HCT116 (cell line): ENCODE measurements at regions not wholly inside any gene's neighbourhood (a gene's known extent, or its start where the extent isn't known, plus 50 kb on each side); places are given as distances from the start of the nearest gene placed in this dataset.

Source experiments
- ATAC-seq: fragments of 200-7000 bp; cut with Tn5 transposase; 2 replicates; pipeline ENCODE4 v1.9.1; 2020; ENCODE audit warnings: mild to moderate bottlenecking, moderate library complexity
- BruUV-seq: library from RNA; stranded (reverse); fragments of 400-500 nt; replicated peaks from 2 replicates; lab custom pipeline; 2021; lab: Mats Ljungman, UMichigan
- CTCF ChIA-PET: fragments of 300-600 bp; sonication (Branson Sonifier 250); formaldehyde crosslinking; loops from one replicate; lab custom pipeline; 2021; ENCODE audit warnings: antibody characterized with exemption; lab: Charles Lee
- POLR2A ChIA-PET: fragments of 300-600, 350-600 bp; sonication (Branson Sonifier 250); formaldehyde crosslinking; loops from one replicate; lab custom pipeline; 2021; ENCODE audit warnings: antibody characterized with exemption; lab: Charles Lee
- RAD21 ChIA-PET, 2 experiments: fragments of 300-600 bp; sonication (Branson Sonifier 250); formaldehyde crosslinking; loops; one replicate each; lab custom pipeline; 2023; ENCODE audit warnings: low total read pairs in 2 of 2; ENCODE audit not compliant: uncharacterized antibody in 2 of 2, unreplicated experiment in 2 of 2, low non-redundant PET in 1 of 2; lab: Charles Lee
- DNase-seq: peaks from one replicate; pipeline ENCODE4 v3.0.0-alpha.2; 2010; ENCODE audit warnings: low read depth, low spot score
- H2AFZ ChIP-seq: fragments of 200-600 bp; shearing (Covaris generic), sonication (generic); 2 replicates; pipeline ENCODE4 v1.6.1; 2017; ENCODE audit warnings: low read depth, mixed run types, mixed read lengths, antibody characterized with exemption, low read length; ENCODE audit not compliant: poor library complexity, severe bottlenecking
- H3K27ac ChIP-seq: 2 replicates; pipeline ENCODE4 v1.5.1; 2012; ENCODE audit warnings: low read depth, low read length
- H3K27me3 ChIP-seq: fragments of 200-600 bp; sonication (generic); 2 replicates; pipeline ENCODE4 v1.6.1; 2016; ENCODE audit warnings: mixed run types, low read length, mixed read lengths; ENCODE audit not compliant: insufficient read depth
- H3K36me3 ChIP-seq, 2 experiments: fragments of 200-500 bp in 1 of 2; fragments of 200-600 bp in 1 of 2; sonication (Bioruptor generic) in 1 of 2; sonication (generic) in 1 of 2; 2 replicates each; pipeline versions ENCODE4 v1.5.1 to v1.6.1; 2014 to 2016; ENCODE audit warnings: low read length in 2 of 2, inconsistent platforms in 1 of 2, mixed read lengths in 1 of 2, mixed run types in 1 of 2; ENCODE audit not compliant: insufficient read depth in 2 of 2, control insufficient read depth in 1 of 2
- H3K4me1 ChIP-seq, 2 experiments: fragments of 200-600 bp in 1 of 2; sonication (generic) in 1 of 2; 2 replicates each; pipeline versions ENCODE4 v1.5.1 to v1.6.1; 2012 to 2017; ENCODE audit warnings: low read length in 2 of 2, inconsistent platforms in 1 of 2, mild to moderate bottlenecking in 1 of 2, mixed read lengths in 1 of 2, mixed run types in 1 of 2, moderate library complexity in 1 of 2; ENCODE audit not compliant: insufficient read depth in 2 of 2, control insufficient read depth in 1 of 2
- H3K4me2 ChIP-seq: fragments of 200-600 bp; sonication (generic); 2 replicates; pipeline ENCODE4 v1.6.1; 2017; ENCODE audit warnings: mixed run types, low read length, mixed read lengths
- H3K4me3 ChIP-seq, 2 experiments: fragments of 200-600 bp in 1 of 2; sonication (generic) in 1 of 2; replicated peaks in 1 of 2; 2 replicates each; pipeline ENCODE4 v1.5.1; 2011 to 2016; ENCODE audit warnings: low read length in 2 of 2, control low read depth in 1 of 2, low read depth in 1 of 2, mild to moderate bottlenecking in 1 of 2, mixed read lengths in 1 of 2, mixed run types in 1 of 2
- H3K79me2 ChIP-seq: fragments of 200-600 bp; sonication (generic); 2 replicates; pipeline ENCODE4 v1.6.1; 2017; ENCODE audit warnings: mild to moderate bottlenecking, mixed run types, low read length, moderate library complexity, mixed read lengths; ENCODE audit not compliant: insufficient read depth
- H3K9ac ChIP-seq: fragments of 200-600 bp; sonication (generic); 2 replicates; pipeline ENCODE4 v1.6.1; 2016; ENCODE audit warnings: low read length, mixed read lengths
- H3K9me2 ChIP-seq: fragments of 200-600 bp; sonication (generic), shearing (Covaris generic); 2 replicates; pipeline ENCODE4 v1.6.1; 2017; ENCODE audit warnings: mixed run types, mild to moderate bottlenecking, moderate library complexity; ENCODE audit not compliant: insufficient read depth
- H3K9me3 ChIP-seq, 2 experiments: fragments of 200-500 bp in 1 of 2; fragments of 200-600 bp in 1 of 2; sonication (Bioruptor generic) in 1 of 2; sonication (generic) in 1 of 2; 2 replicates each; pipeline ENCODE4 v1.6.1; 2014 to 2017; ENCODE audit warnings: low read length in 2 of 2, mixed read lengths in 2 of 2, inconsistent platforms in 1 of 2, low read depth in 1 of 2, mild to moderate bottlenecking in 1 of 2, mixed run types in 1 of 2, moderate library complexity in 1 of 2; ENCODE audit not compliant: control insufficient read depth in 1 of 2, insufficient read depth in 1 of 2
- H4K20me1 ChIP-seq: fragments of 200-600 bp; sonication (generic), shearing (Covaris generic); 2 replicates; pipeline ENCODE4 v1.6.1; 2017; ENCODE audit warnings: mixed run types, mild to moderate bottlenecking, moderate library complexity; ENCODE audit not compliant: insufficient read depth
- CBX3 ChIP-seq: IDR thresholded peaks from 2 replicates; pipeline ENCODE4 v1.6.1; 2012; ENCODE audit warnings: low read depth
- CEBPB ChIP-seq: IDR thresholded peaks from 2 replicates; pipeline ENCODE4 v1.6.1; 2012; ENCODE audit warnings: low read depth
- CTCF ChIP-seq, 3 experiments: fragments of 200-600 bp in 1 of 3; sonication (generic) in 1 of 3; IDR thresholded peaks in 2 of 3; conservative IDR thresholded peaks in 1 of 3; 2 replicates each; pipeline ENCODE4 v1.5.1; 2012 to 2017; ENCODE audit warnings: low read depth in 2 of 3, low read length in 2 of 3, antibody characterized with exemption in 1 of 3, borderline replicate concordance in 1 of 3, control low read depth in 1 of 3, mild to moderate bottlenecking in 1 of 3, mixed read lengths in 1 of 3, mixed run types in 1 of 3, moderate library complexity in 1 of 3; ENCODE audit not compliant: insufficient read depth in 1 of 3
- EZH2 ChIP-seq: fragments of 200-600 bp; sonication (generic); IDR thresholded peaks from 2 replicates; pipeline ENCODE4 v1.6.1; 2017; ENCODE audit warnings: antibody characterized with exemption, mixed run types
- FOSL1 ChIP-seq: IDR thresholded peaks from 2 replicates; pipeline ENCODE4 v1.6.1; 2012; ENCODE audit warnings: low read depth
- JUND ChIP-seq: IDR thresholded peaks from 2 replicates; pipeline ENCODE4 v1.6.1; 2012
- POLR2A ChIP-seq: IDR thresholded peaks from 2 replicates; pipeline ENCODE4 v1.7.0; 2011; ENCODE audit warnings: borderline replicate concordance; ENCODE audit not compliant: insufficient read depth, insufficient read length; ENCODE audit errors: extremely low read depth
- RAD21 ChIP-seq: IDR thresholded peaks from 2 replicates; pipeline ENCODE4 v1.6.1; 2012; ENCODE audit warnings: low read depth, mild to moderate bottlenecking
- SIN3A ChIP-seq: IDR thresholded peaks from 2 replicates; pipeline ENCODE4 v1.6.1; 2012; ENCODE audit warnings: low read depth
- SP1 ChIP-seq: IDR thresholded peaks from 2 replicates; pipeline ENCODE4 v1.6.1; 2012; ENCODE audit warnings: low read depth
- SRF ChIP-seq: IDR thresholded peaks from 2 replicates; pipeline ENCODE4 v1.6.1; 2012; ENCODE audit warnings: low read depth
- ZFX ChIP-seq: fragments of 450-650 bp; IDR thresholded peaks from 2 replicates; pipeline ENCODE4 v1.6.1; 2017
- intact Hi-C: fragments of 100-400 bp; cut with micrococcal nuclease; formaldehyde crosslinking; loops from 2 replicates; pipeline ENCODE4 v1.10.0; 2022
- TF ChIP-seq, protein P1 (sequence below): IDR thresholded peaks from 2 replicates; pipeline ENCODE4 v1.6.1; 2012
- TF ChIP-seq, protein P2 (sequence below): IDR thresholded peaks from 2 replicates; pipeline ENCODE4 v1.6.1; 2011; ENCODE audit warnings: mild to moderate bottlenecking, low read length, moderate library complexity; ENCODE audit not compliant: insufficient replicate concordance; ENCODE audit errors: extremely low read depth

GRCh38 chr2:220891405-220891804 lies 680.7 kb downstream of the EPHA4 start:
- H3K27ac ChIP-seq = no peak overlapping the region
- TF ChIP-seq, protein P1, sequence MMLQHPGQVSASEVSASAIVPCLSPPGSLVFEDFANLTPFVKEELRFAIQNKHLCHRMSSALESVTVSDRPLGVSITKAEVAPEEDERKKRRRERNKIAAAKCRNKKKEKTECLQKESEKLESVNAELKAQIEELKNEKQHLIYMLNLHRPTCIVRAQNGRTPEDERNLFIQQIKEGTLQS = peak; percentile 78
- TF ChIP-seq CEBPB (peak; percentile 37; the same call in 1 of the 2 replicates), SIN3A (no peak), FOSL1 (0 out of 2 replicates have a peak, but pooled peaks have one; percentile 24), JUND (peak; percentile 59)
- TF ChIP-seq, protein P2, sequence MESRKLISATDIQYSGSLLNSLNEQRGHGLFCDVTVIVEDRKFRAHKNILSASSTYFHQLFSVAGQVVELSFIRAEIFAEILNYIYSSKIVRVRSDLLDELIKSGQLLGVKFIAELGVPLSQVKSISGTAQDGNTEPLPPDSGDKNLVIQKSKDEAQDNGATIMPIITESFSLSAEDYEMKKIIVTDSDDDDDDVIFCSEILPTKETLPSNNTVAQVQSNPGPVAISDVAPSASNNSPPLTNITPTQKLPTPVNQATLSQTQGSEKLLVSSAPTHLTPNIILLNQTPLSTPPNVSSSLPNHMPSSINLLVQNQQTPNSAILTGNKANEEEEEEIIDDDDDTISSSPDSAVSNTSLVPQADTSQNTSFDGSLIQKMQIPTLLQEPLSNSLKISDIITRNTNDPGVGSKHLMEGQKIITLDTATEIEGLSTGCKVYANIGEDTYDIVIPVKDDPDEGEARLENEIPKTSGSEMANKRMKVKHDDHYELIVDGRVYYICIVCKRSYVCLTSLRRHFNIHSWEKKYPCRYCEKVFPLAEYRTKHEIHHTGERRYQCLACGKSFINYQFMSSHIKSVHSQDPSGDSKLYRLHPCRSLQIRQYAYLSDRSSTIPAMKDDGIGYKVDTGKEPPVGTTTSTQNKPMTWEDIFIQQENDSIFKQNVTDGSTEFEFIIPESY = no peak
- intact Hi-C loops = no loop called here
- RAD21 ChIA-PET = no interaction called here
- ATAC-seq = no peak; the same call in 1 of the 2 replicates
- no peaks in the 10 kb centered on the region for H3K9me2 ChIP-seq
- H3K9ac ChIP-seq = no peak overlapping the region
- no peaks in the 10 kb centered on the region for H4K20me1 ChIP-seq
- no TSS peak for BruUV-seq
- H3K36me3 ChIP-seq = no peaks in the 10 kb centered on the region
- no peak overlapping the region for H3K4me2 ChIP-seq
- no peaks in the 10 kb centered on the region for H3K79me2 ChIP-seq
- no peaks in the 10 kb centered on the region for H3K27me3 ChIP-seq
- CTCF ChIA-PET = no interaction called here
- peak; percentile 51 for DNase-seq
- no peak overlapping the region for H3K4me3 ChIP-seq
- H3K4me1 ChIP-seq = no peaks in the 10 kb centered on the region; a peak in 1 of 4 replicates
- POLR2A ChIA-PET = no interaction called here
- H2AFZ ChIP-seq = no peak overlapping the region
- no peaks in the 10 kb centered on the region for H3K9me3 ChIP-seq

GRCh38 chr2:220892018-220892634 lies 680.0 kb downstream of the EPHA4 start:
- intact Hi-C loops = no loop called here
- Histone ChIP-seq H3K79me2 (no peaks in the 10 kb centered on the region), H4K20me1 (no peaks in the 10 kb centered on the region), H3K27ac (no peak overlapping the region), H3K9me3 (no peaks in the 10 kb centered on the region), H2AFZ (no peak overlapping the region), H3K9me2 (no peaks in the 10 kb centered on the region), H3K36me3 (no peaks in the 10 kb centered on the region), H3K4me2 (no peak overlapping the region), H3K4me1 (no peaks in the 10 kb centered on the region; a peak in 1 of 4 replicates), H3K9ac (no peak overlapping the region), H3K27me3 (no peaks in the 10 kb centered on the region), H3K4me3 (no peak overlapping the region)
- ChIA-PET RAD21 (no interaction called here), POLR2A (no interaction called here), CTCF (interaction anchor here (0.7 kb wide), 1 partner anchor 23 kb away, joined by 5 read pairs; no protein-coding TSS in a partner anchor)
- DNase-seq (no peak), ATAC-seq (no peak)
- no TSS peak for BruUV-seq
- no peak for TF ChIP-seq JUND
- TF ChIP-seq SRF = no peak
- no peak for TF ChIP-seq EZH2
- no peak for TF ChIP-seq POLR2A
- TF ChIP-seq, protein P2 = no peak
- no peak for TF ChIP-seq SP1
- TF ChIP-seq CBX3 = no peak
- no peak for TF ChIP-seq RAD21
- TF ChIP-seq CTCF (IDR thresholded peaks at IDR 0.05 in 2 of 3, conservative IDR thresholded peaks at IDR 0.05 in 1 of 3; ENCODE audit: borderline replicate concordance in 1 of 3, insufficient read depth in 1 of 3, low read depth in 2 of 3, low read length in 2 of 3) = no peak
- TF ChIP-seq SIN3A = no peak
- no peak for TF ChIP-seq ZFX
